IMR-90 (cell line): ENCODE measurements at regions not wholly inside any gene's neighbourhood (a gene's known extent, or its start where the extent isn't known, plus 50 kb on each side); places are given as distances from the start of the nearest gene placed in this dataset.

ENCODE experiments used
- CTCF ChIP-seq: conservative IDR thresholded peaks from 2 replicates; pipeline ENCODE4 v1.5.1; 2012; ENCODE audit warnings: mild to moderate bottlenecking, low read depth, low read length, improper control_type of control experiment
- ELK1 ChIP-seq: fragments of 150-350 bp; IDR thresholded peaks from 2 replicates; pipeline ENCODE4 v1.6.1; 2016; ENCODE audit warnings: low read depth, mild to moderate bottlenecking, low read length, moderate library complexity, borderline replicate concordance
- POLR2A ChIP-seq: IDR thresholded peaks from 2 replicates; pipeline ENCODE4 v1.6.1; 2012; ENCODE audit warnings: mild to moderate bottlenecking, low read depth, low read length
- RAD21 ChIP-seq: IDR thresholded peaks from 2 replicates; pipeline ENCODE4 v1.6.1; 2012; ENCODE audit warnings: low read length, improper control_type of control experiment
- RCOR1 ChIP-seq: IDR thresholded peaks from 2 replicates; pipeline ENCODE4 v1.6.1; 2012; ENCODE audit warnings: mild to moderate bottlenecking, low read length, improper control_type of control experiment; ENCODE audit not compliant: insufficient replicate concordance

GRCh38 chr4:85030156-85030555 is 63.7 kb upstream of the WDFY3 start:
- TF ChIP-seq POLR2A: no peak
- TF ChIP-seq CTCF: no peak
- no peak for TF ChIP-seq RCOR1
- no peak for TF ChIP-seq ELK1
- no peak for TF ChIP-seq RAD21
